Urothelium cell line (cell line): ENCODE measurements at regions not wholly inside any gene's neighbourhood (a gene's known extent, or its start where the extent isn't known, plus 50 kb on each side); places are given as distances from the start of the nearest gene placed in this dataset.
"Not testable (repeated sequence)": the region's sequence is repeated elsewhere in the genome, so short reads cannot be mapped to it uniquely, and the experiment has no call there.

ENCODE experiments used
- DNase-seq: peaks from one replicate; pipeline ENCODE4 v3.0.0; 2011; ENCODE audit warnings: low spot score, mixed read lengths
- FAIRE-seq: peaks from 2 replicates; lab custom pipeline; 2011; peaks lifted over from hg19 to GRCh38; lab: Jason Lieb, UNC

DNA sequence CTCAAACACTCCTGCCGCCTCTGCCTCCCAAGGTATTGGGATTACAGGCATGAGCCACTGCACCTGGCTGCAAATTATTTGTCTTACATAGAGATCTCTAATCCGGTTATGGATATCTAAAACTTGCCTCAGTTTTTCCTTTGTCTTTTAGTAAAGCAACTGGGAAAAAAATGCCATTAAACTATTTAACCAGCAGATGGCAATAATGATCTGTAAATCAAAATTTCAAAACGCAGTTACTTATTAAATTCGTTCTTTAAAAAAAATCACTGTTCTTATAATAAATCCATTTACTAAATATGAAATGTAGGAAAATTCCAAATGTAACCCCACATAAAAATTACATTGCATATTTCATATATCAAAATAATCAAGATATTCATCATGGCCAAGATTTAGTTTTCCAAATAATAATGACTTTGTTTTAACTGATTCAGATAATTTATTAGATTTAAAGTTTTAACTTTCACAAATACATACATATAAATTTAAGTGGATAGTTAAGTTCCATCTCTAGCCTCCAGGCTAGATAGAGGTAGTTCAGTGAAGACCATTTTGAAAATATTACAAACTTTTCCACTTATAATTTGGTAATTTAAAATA is 125.8 kb downstream of the KBTBD2 start:
- not testable (repeated sequence) for FAIRE-seq, DNase-seq

- FAIRE-seq = no peak
- no peak for DNase-seq
Observed at GRCh38 chr7:32765185-32765584, 126.4 kb downstream of the KBTBD2 start.

- no peak for DNase-seq
- FAIRE-seq = no peak
Observed at GRCh38 chr7:32762925-32763293, 128.7 kb downstream of the KBTBD2 start.

- not testable (repeated sequence) for FAIRE-seq, DNase-seq
Observed at GRCh38 chr7:32762206-32762924, 129.2 kb downstream of the KBTBD2 start.

GRCh38 chr7:32761451-32762205 is 129.9 kb downstream of the KBTBD2 start:
- no peak for FAIRE-seq
- no peak for DNase-seq

- FAIRE-seq, DNase-seq: not testable (repeated sequence)
Observed at GRCh38 chr7:32760755-32761154, 130.8 kb downstream of the KBTBD2 start.

DNA sequence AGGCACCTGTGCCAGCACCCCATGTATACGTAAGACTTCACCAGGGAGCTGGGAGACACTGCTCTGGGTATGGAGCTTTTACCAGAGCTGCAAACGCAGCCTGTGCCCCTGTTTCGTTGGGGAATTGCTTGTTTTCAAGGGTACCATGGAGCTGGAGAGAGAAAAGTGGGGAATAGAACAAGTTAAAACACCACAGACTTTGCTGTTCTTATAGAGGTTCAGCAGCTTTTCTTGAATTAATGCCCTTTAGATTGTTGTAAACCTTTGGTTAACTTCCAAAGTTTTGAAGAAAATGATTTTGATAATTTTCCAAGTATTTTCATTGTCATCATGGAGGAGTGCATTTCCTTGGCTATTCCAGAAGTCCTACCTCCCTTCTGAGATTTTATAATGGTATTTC is 131.7 kb downstream of the KBTBD2 start:
- FAIRE-seq, DNase-seq: not testable (repeated sequence)

- not testable (repeated sequence) for FAIRE-seq, DNase-seq
Observed at GRCh38 chr7:32753872-32754271, 137.7 kb downstream of the KBTBD2 start.

GRCh38 chr7:32748337-32748736 is 143.2 kb downstream of the KBTBD2 start:
- not testable (repeated sequence) for DNase-seq, FAIRE-seq

DNA sequence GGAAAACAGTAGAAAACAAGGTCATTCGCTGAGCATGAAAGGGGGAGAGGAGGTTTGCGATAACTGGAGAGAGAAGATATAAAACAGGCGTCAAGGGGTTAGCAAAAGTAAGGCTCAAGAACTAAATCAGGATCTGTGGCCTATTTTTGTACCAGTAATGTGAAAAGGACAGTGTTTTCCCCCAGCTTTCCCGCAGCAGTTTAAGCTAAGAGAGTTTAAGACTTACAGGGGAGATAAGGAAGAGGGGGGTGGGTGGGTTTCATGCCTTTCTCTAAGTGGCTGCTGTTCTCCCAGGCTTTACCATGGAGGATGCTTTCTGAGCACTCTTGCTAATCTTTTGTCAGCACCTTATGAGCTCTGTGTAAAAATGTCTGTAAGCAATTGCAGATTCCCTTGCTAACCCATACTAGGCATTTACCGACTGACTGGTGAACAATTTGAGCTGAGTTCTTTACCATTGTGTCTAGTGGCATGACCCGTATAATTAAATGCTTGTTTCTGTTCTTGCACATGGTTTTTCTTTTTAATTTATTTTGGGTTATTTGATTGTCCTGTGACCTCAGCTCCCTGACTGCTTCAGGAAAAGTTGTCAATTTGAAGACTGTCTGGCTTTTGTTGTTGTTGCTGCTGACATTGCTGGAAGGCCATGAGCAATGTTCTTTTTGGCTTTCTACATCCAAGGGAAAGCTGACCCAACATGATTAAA is 144.0 kb downstream of the KBTBD2 start:
- not testable (repeated sequence) for DNase-seq, FAIRE-seq

- not testable (repeated sequence) for DNase-seq, FAIRE-seq
Observed at GRCh38 chr7:32741853-32742476, 149.6 kb downstream of the KBTBD2 start.

DNA sequence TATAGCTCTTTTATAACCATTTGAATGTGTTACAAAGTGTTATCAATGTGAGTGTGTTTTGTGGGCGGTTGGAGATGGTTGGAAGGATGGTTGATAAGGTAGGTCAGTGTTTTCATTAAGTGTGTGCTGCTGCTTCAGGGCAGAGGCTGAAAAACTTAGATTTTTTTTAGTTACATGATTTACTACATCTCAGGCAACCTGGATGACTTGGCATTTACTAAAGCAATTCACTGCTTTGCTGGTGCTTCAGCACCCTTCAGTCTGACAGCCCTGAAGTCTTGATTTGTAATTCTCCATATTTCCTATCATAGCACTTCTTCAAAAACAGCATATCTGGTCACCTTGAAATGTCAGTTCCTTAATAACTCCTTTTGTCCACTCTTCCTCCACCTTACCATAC is 151.8 kb downstream of the KBTBD2 start:
- not testable (repeated sequence) for DNase-seq, FAIRE-seq

GRCh38 chr7:32738390-32738789 is 153.2 kb downstream of the KBTBD2 start:
- not testable (repeated sequence) for DNase-seq, FAIRE-seq

- FAIRE-seq, DNase-seq: not testable (repeated sequence)
Observed at GRCh38 chr7:32732767-32733166, 158.8 kb downstream of the KBTBD2 start.

GRCh38 chr7:32729335-32729675 is 162.3 kb downstream of the KBTBD2 start:
- DNase-seq, FAIRE-seq: not testable (repeated sequence)

DNA sequence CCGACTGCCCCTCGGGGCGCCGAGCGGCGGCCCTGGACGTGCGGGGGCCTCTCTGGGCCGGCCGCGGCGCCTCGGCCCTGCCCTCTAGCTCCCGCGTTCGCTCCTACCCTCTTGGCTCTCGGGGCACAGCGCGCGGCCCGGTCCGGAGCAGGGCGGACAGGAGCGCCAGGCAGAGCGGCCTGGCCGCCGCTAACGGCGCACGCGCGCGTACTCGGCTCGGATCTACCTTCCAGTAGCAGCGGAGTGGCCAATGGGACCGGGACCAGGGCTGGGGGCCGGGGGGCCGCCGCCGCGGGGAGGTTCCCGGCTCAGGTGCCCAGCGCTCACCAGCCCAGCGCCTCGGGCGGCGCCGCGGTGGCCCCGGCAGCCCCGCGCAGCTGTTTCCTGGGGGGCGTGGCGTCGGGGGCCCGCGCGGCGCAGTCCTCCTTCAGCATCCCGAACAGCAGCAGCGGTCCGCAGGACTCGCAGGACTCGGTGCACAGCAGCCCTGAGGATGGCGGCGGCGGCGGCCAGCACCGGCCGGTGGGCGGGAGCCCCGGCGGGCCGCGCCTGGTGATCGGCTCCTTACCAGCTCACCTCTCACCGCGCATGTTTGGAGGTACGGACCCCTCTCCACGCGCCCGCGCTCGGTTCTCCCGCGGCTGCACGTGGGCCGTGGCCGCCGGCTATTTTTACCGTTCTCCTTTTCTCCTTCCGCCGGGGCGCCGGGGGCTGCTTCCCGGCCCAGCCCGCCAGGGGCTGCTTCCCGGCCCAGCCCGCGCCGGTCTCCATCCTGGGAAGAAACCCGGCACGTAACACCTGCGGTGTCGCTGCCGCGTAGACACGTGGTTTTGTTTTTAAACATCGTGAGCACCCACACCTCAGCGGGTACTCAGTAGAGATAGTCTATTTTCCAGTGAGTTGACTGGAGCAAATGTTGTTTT is 162.9 kb downstream of the KBTBD2 start:
- peak; percentile 70 for DNase-seq
- not testable (repeated sequence) for FAIRE-seq

- FAIRE-seq = not testable (repeated sequence)
- peak; percentile 52 for DNase-seq
Observed at GRCh38 chr7:32727483-32728411, 163.8 kb downstream of the KBTBD2 start.

DNA sequence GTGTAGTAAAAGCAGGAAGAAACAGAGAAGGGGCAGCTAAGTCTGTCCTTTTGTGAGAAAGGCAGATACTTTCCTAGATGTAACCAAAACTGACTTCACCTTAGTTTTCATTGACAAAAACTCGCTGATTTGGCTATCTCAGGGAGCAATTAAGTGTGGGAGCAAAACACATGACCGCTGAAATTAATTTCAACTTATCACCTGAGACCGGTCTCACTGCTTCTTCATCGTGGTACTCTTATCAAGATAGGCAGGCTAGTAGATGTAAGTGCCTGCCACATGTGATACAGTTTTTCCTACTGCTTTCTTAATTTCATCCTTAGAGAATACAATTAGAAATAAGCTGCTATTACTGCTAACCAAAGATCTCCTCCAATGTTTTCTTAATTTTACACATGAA is 168.7 kb downstream of the KBTBD2 start:
- FAIRE-seq, DNase-seq: not testable (repeated sequence)
